Calu3 (cell line): ENCODE measurements at regions not wholly inside any gene's neighbourhood (a gene's known extent, or its start where the extent isn't known, plus 50 kb on each side); places are given as distances from the start of the nearest gene placed in this dataset.

Experiments
- BruUV-seq: library from RNA; stranded (reverse); fragments of 400-500 nt; replicated peaks from 2 replicates; lab custom pipeline; 2021; lab: Mats Ljungman, UMichigan
- CTCF ChIA-PET: fragments of 300-600 bp; sonication (Branson Sonifier 250); formaldehyde crosslinking; loops from one replicate; lab custom pipeline; 2022; ENCODE audit warnings: antibody characterized with exemption; lab: Charles Lee
- DNase-seq: peaks from one replicate; pipeline ENCODE4 v3.0.0; 2022
- H3K27ac Mint-ChIP-seq: one replicate; pipeline ENCODE4 v1.8.0; 2022; ENCODE audit warnings: mixed read lengths; ENCODE audit not compliant: unreplicated experiment
- H3K27me3 Mint-ChIP-seq: one replicate; pipeline ENCODE4 v1.8.0; 2022; ENCODE audit warnings: mixed read lengths; ENCODE audit not compliant: unreplicated experiment
- H3K36me3 Mint-ChIP-seq: one replicate; pipeline ENCODE4 v1.8.0; 2022; ENCODE audit warnings: mild to moderate bottlenecking, moderate library complexity, mixed read lengths; ENCODE audit not compliant: insufficient read depth, unreplicated experiment
- H3K4me1 Mint-ChIP-seq: one replicate; pipeline ENCODE4 v1.8.0; 2022; ENCODE audit warnings: mild to moderate bottlenecking, low read depth, mixed read lengths; ENCODE audit not compliant: unreplicated experiment
- H3K4me3 Mint-ChIP-seq: one replicate; pipeline ENCODE4 v1.8.0; 2022; ENCODE audit warnings: mild to moderate bottlenecking, low read depth, moderate library complexity, mixed read lengths; ENCODE audit not compliant: unreplicated experiment
- H3K9me3 Mint-ChIP-seq: one replicate; pipeline ENCODE4 v1.8.0; 2022; ENCODE audit warnings: low read depth, mixed read lengths; ENCODE audit not compliant: unreplicated experiment
- CTCF ChIP-seq: fragments of 200-600 bp; IDR thresholded peaks from one replicate; pipeline ENCODE4 v1.8.0; 2022; ENCODE audit warnings: antibody characterized with exemption; ENCODE audit not compliant: unreplicated experiment
- intact Hi-C: fragments of 100-400 bp; cut with micrococcal nuclease; formaldehyde crosslinking; loops from one replicate; pipeline ENCODE4 v1.10.0; 2022; ENCODE audit not compliant: unreplicated experiment

- CTCF ChIA-PET: no interaction called here
- no peaks in the 10 kb centered on the region for H3K9me3 Mint-ChIP-seq
- H3K27me3 Mint-ChIP-seq: peaks cover 14% of the 10 kb centered on the region
- BruUV-seq: no TSS peak
- H3K4me3 Mint-ChIP-seq: no peak overlapping the region
- no peak overlapping the region for H3K27ac Mint-ChIP-seq
- H3K4me1 Mint-ChIP-seq: no peaks in the 10 kb centered on the region
- no peak for TF ChIP-seq CTCF
- intact Hi-C loops: no loop called here
- no peaks in the 10 kb centered on the region for H3K36me3 Mint-ChIP-seq
- no peak for DNase-seq
Observed at GRCh38 chr16:79825002-79825401, 224.5 kb upstream of the MAF start.

DNA sequence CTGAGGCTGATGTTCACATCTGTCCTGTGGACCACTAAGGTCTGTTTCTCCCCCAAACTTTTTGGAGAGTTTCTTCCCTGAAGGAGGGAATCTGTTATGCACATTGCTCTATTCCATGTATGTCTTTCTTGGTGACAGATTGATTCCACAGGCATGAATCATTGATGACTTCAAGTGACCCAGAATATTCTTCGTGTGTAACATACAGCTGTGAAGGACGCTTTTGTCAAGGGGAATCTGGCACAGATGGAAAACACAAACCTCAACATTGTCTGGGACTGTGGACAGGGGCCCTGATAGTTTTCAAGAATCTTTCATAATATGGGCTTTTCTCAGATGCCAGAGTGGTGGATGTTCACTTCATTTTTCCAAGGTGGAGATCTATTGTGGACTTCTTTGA, 223.1 kb upstream of the MAF start:
- H3K27me3 Mint-ChIP-seq: peaks cover 14% of the 10 kb centered on the region
- H3K4me1 Mint-ChIP-seq: no peaks in the 10 kb centered on the region
- no peaks in the 10 kb centered on the region for H3K9me3 Mint-ChIP-seq
- CTCF ChIA-PET: no interaction called here
- no peak overlapping the region for H3K27ac Mint-ChIP-seq
- intact Hi-C loops: no loop called here
- no peak for TF ChIP-seq CTCF
- no TSS peak for BruUV-seq
- no peak for DNase-seq
- H3K4me3 Mint-ChIP-seq: no peak overlapping the region
- H3K36me3 Mint-ChIP-seq: no peaks in the 10 kb centered on the region

- no peaks in the 10 kb centered on the region for H3K4me1 Mint-ChIP-seq
- DNase-seq: no peak
- CTCF ChIA-PET: no interaction called here
Observed at GRCh38 chr16:79821911-79822310, 221.4 kb upstream of the MAF start.

DNA sequence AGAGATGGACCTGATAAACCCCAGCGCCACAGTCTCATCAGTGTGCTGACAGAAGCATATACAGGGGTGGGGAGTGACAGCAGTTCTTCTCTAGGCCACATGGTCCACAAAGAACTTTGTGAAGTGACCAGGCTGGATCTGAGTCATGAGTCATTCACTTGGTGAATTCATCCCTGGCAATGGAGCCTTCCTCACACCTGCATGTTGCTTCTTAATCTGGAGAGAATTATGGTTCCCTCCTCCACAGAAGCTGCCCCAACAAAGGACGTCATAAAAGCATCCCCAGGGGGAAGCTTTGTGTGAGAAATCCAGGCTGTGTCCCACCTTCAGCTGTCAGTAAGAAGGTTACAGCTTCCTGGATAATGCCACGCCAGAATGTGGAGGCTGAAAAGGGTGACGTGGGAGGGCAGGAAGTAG, 215.6 kb upstream of the MAF start:
- intact Hi-C loops: no loop called here
- DNase-seq: no peak
- TF ChIP-seq CTCF: no peak
- no peak overlapping the region for H3K4me3 Mint-ChIP-seq
- H3K36me3 Mint-ChIP-seq: no peaks in the 10 kb centered on the region
- CTCF ChIA-PET: no interaction called here
- H3K9me3 Mint-ChIP-seq: no peaks in the 10 kb centered on the region
- no peaks in the 10 kb centered on the region for H3K4me1 Mint-ChIP-seq
- no peak overlapping the region for H3K27ac Mint-ChIP-seq
- BruUV-seq: no TSS peak
- no peaks in the 10 kb centered on the region for H3K27me3 Mint-ChIP-seq

More at GRCh38 chr16:79821911-79822310, 221.4 kb upstream of the MAF start:
- no peaks in the 10 kb centered on the region for H3K9me3 Mint-ChIP-seq
- no TSS peak for BruUV-seq
- no peak for TF ChIP-seq CTCF
- intact Hi-C loops: no loop called here
- no peaks in the 10 kb centered on the region for H3K36me3 Mint-ChIP-seq
- H3K27me3 Mint-ChIP-seq: peaks cover 14% of the 10 kb centered on the region
- no peak overlapping the region for H3K4me3 Mint-ChIP-seq
- H3K27ac Mint-ChIP-seq: no peak overlapping the region
